GM18505 (cell line): ENCODE measurements at regions not wholly inside any gene's neighbourhood (a gene's known extent, or its start where the extent isn't known, plus 50 kb on each side); places are given as distances from the start of the nearest gene placed in this dataset.

Experiments
- ATAC-seq: cut with Tn5 transposase; IDR thresholded peaks from one replicate; pipeline ENCODE4 v1.9.1; 2021; ENCODE audit not compliant: unreplicated experiment
- POLR2A ChIP-seq: IDR thresholded peaks from 4 replicates; pipeline ENCODE4 v1.6.1; 2011; ENCODE audit warnings: borderline replicate concordance; ENCODE audit not compliant: insufficient read depth, insufficient read length; ENCODE audit errors: extremely low read depth

DNA sequence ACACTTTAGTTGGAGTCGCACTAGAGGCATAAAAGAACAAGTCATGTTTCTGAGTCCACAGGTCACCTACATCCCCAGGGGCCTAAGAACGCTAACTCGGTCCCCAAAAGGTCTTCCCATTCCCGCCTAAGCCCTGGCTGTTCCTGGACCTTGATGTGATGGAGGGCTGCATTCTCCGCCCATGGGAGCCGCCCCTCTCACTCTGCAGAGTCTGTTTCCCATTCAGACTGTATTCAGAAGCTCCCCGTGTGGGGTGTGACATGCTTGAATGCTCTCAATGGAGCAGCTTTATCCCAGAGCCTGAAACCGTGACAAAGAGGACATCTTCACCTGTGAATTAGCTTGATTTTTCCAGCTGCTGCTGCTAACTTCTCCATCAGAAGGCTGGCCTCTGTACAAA is 319.0 kb upstream of the KLHL29 start:
- no peak for ATAC-seq
- no peak for TF ChIP-seq POLR2A

DNA sequence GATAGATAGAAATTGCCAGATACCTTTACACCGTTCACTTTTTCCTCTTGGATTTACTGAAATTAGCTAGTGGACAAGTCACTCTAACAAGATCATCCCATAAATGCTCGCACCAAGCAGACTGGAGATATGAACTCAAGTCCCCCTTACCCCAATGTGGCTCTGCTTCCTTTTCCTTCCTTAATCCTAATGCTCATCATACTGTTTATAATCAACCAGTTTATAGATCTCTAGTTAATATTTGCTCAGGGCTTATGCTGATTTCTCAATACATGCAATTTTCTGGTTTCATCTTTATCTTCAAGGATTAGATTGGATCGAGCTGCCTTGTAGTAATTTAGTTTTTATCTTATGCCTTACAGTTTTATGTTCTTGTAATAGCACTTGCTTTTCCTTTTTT is 318.3 kb upstream of the KLHL29 start:
- TF ChIP-seq POLR2A, result no peak
- no peak for ATAC-seq

DNA sequence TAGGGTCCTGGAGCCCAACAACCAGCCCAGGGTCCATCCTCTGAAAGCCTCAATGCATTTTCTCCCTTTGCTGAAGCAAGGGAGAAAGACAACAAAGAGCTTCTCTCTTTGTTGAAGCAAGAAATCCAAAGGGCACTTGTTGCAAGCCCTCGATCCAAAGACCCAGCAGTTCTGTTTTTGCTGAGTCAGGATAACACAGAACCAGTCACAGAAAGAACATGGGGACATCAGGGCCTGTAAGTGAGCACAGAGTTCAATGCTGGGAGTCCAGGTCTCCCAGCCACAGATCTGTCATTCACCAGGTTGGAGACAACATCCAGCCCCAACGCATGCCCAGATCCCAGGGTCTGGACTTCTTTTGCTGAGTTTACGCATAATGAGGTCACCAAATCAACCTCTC is 315.8 kb upstream of the KLHL29 start:
- no peak for TF ChIP-seq POLR2A
- no peak for ATAC-seq

DNA sequence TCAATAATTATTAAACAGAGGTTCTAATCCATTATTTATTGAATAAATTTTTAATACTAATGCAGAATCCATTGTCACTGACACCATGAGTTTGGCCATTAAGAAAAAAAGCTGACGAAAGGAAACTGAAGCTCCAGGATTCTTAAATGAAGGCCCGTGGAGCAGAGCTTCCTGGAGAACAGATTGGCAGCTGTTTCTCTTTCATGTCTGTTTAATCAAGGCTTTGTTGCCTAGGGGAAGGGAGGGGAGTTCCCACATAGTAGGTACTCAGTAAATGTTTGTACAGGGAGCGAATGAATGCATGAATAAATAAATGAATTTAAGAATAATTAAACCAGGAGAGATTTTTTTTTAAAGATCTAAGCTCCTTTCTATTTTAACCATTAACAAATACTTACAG is 315.1 kb upstream of the KLHL29 start:
- TF ChIP-seq POLR2A, result no peak
- no peak for ATAC-seq

DNA sequence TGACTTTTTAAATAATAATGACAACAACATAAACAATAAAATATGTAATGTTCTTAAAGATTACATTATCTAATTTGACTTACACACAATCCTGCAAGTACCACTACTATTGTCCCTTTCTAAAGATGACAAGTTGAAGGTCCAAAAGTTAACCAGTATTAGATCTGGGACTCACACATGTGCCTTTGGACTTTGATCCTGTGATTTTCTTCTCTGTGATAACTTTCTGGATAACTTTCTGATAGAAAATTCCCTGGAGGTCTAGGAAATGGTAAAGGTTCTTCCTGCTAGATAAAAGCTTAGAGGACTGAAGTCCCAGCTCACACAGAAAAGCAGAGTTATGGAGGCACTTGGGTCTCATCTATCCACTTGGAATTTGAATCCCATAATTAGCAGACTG is 311.9 kb upstream of the KLHL29 start:
- no peak for ATAC-seq
- no peak for TF ChIP-seq POLR2A

DNA sequence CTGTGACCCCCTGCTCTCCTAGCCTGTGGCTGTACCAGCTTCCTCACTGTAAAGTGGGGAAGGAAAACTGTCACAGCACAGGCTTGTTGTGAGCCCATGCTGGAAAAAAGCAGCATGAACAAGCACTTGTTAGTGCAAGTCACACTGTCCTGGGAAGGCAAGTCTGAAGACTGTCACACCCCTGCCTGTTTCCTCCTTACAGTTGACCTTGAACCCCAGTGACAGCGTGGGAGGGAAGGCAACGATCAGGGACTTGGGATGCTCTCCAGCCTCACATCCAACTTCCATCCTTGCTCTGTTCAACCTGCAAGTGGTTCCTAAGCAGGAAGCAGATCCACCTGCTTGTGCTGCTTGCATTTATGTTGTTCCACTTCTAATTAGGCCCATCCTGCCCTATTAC is 311.3 kb upstream of the KLHL29 start:
- TF ChIP-seq POLR2A, result no peak
- no peak for ATAC-seq

DNA sequence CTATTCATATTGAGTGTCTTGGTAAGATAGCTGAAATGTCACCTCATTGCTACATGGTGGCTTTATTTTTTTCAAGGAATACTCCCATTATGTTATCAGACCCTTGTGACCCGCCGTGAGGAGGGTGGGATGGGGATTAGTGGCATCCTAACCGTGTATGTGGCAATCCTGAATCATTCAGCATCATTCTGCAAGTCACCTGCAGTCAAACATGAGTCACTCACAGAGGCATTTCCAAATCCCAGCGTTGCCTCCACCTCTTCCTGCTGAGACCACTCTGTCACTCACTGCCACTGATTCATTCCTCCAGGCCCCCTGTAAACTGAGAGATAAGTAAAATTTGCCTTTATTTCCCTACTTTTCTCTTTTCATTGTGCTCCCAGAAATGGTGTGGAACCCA is 307.4 kb upstream of the KLHL29 start:
- ATAC-seq, result no peak
- TF ChIP-seq POLR2A, result no peak

DNA sequence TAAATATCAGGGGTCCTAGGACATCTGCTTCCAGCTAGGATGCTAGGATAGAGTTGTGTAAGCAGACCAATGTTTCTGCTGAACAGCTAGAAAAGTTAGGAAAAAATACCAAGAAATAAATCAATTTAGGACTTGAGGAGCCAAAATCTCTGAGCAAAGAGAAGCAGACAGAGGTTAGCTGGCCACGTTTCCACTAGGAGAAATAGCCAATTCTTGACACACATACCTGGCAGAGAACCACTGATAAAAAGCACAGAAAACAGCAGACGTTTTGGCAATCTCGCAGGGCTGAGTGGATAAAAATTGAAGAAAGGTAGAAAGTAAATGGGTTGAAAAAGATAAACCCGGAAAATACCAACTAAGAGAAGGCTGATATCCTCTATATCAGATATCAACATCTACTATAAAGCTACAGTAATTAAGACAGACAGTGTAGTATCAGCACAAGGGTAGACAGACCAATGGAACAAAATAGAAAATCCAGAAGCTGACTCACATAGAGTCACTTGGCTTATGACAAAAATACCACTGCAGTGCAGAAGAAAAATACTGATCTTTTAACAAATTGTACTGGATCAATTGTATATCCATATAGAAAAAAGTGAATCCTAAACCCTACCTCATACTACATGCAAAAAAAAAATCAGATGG is 306.1 kb upstream of the KLHL29 start:
- no peak for TF ChIP-seq POLR2A
- ATAC-seq, result no peak

DNA sequence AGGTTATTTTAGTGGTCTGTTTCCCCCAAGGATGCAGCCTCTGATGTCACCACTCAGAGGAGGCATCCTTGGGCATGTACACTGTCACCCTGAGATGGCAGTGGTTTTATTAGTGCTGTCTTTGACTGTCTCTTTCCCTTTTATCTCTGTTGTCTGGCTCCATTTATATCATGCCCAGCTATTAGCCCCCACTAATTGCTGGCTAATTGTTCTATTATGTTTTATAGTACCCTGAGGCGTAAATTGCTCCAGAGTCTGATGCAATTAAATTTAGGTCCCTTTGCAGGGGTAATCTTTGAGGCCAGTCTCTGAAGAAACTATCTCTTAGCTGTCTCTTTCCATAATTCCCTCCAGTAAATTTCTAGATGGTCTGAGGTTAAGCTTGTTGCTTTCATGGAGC is 301.0 kb upstream of the KLHL29 start:
- ATAC-seq, result no peak
- TF ChIP-seq POLR2A, result no peak

DNA sequence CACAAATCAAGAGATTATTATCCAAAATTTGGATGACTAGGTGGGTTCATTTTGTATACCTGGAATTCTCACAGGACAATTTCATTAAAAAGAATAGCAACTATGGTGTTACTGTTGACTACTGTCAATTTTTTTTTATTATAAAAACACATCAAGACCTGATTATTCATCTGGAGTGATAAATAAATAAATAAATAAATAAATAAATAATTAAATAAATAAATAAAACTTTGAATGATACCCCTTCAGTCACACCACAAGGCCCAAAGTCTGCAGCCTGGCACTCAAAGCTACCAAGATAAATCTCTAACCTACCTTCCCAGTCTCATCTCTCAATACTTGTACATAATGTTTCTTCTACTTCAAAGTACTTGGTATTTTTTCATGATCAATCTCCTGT is 294.0 kb upstream of the KLHL29 start:
- TF ChIP-seq POLR2A, result no peak
- no peak for ATAC-seq

DNA sequence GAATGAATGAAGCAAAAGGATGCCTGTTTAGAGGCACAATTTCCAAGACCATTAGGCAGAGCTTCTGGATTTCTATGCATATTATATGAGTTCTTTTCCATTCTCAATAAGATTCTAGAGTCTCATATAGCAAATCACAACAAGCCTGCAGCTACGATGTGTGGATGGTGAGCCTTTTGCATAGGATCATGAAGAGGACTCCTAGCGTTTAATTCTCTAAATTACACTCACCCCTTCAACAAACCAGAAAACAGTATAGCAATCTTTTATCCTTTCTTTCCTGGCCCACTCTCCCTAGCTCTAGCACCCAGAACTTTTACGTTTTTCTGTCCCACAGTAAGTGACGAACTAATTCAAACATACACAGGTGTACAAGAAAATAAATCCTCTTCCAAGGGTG is 293.1 kb upstream of the KLHL29 start:
- ATAC-seq, result no peak
- no peak for TF ChIP-seq POLR2A

DNA sequence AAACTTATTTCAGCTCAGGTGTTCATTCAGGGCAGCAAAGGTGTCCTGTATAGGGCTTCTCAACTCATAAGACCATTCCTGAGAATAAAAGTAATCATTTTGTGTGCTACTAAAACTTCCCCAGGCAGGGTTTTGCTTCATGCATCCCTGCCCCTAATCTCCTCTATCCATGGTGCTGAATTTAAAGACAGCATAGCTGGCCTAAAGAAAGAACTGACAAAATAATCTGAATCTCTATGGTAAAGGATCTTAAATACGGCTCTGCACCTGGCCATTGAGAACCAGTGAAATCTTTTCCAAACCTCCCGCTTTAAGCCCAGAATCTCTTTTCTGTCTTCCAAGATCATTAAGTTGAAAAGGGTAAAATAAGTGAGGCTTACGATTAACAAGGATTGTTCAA is 292.1 kb upstream of the KLHL29 start:
- ATAC-seq, result no peak
- no peak for TF ChIP-seq POLR2A

DNA sequence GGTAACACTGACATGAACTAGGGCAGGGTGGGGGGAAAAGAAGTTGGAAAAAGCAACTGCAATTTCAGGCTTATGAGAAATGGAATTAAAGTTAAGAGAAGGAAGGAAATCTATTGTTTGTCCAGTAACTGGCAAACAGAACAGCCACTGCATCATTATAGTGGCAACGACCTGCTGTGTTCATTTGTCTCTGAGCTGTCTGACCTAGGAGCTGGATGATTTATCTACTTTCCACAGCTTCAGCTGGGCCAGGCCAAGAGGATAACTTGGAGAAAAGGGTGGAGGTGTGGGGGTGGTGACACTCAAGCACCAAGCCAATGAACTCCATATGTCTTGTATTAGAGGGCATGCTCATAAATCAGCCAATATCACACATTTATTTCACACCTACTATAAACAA is 291.5 kb upstream of the KLHL29 start:
- ATAC-seq, result no peak
- TF ChIP-seq POLR2A, result no peak

DNA sequence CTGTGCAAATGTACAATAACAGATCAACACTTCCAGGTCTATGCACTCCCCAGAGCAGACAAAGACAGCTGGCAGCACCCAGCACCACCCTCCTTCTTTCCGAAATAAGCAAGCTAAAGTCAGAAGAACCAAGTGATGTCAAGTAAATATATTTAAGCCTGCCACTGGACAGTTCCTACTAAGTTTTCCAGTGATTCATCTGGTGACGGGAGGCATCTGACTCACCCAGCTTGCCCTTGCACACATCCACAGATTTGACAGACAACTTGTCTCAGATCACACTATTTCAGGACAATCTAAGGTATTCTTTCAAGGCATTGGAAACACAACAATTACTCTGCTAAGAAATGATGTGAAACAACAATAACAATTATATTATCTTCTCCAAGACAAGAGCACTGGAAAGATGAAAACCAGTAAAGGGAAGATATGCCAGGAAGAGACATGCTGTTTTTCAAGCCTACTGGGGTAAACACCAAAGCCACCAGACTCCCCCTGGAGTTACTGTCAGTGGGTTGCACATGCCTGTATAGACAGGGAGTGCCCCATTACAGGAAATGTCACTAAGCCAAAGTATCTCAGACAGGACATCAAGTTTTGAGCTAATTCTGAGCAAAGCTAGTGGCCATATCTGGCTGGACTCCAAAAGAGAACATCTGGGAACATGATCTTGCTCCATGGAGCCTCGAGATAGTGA is 287.9 kb upstream of the KLHL29 start:
- no peak for ATAC-seq
- TF ChIP-seq POLR2A, result no peak
